Activated effector memory CD4-positive, alpha-beta T cell treated with anti-CD3 and anti-CD28 coated beads, Interleukin-2, amount 50 U/mL, for 16 hours (primary cell): ENCODE measurements at regions not wholly inside any gene's neighbourhood (a gene's known extent, or its start where the extent isn't known, plus 50 kb on each side); places are given as distances from the start of the nearest gene placed in this dataset.
"Not testable (repeated sequence)": the region's sequence is repeated elsewhere in the genome, so short reads cannot be mapped to it uniquely, and the experiment has no call there.

Experiments
- DNase-seq: peaks from one replicate; pipeline ENCODE4 v3.0.0-alpha.2; 2020

- no peak for DNase-seq
These were observed 287.4 kb upstream of the LYPLAL1 start for GRCh38 chr1:218886101-218886871.

- DNase-seq, result no peak
These were observed 286.3 kb upstream of the LYPLAL1 start for GRCh38 chr1:218887141-218887925.

- DNase-seq, result no peak
These were observed 283.2 kb upstream of the LYPLAL1 start for GRCh38 chr1:218890451-218890850.

- DNase-seq, result no peak
These were observed 282.1 kb upstream of the LYPLAL1 start for GRCh38 chr1:218891577-218891976.

- no peak for DNase-seq
These were observed 278.6 kb upstream of the LYPLAL1 start for GRCh38 chr1:218895064-218895587.

- DNase-seq, result no peak
These were observed 277.5 kb upstream of the LYPLAL1 start for GRCh38 chr1:218896202-218896601.

- DNase-seq, result no peak
These were observed 274.8 kb upstream of the LYPLAL1 start for GRCh38 chr1:218898921-218899320.

GRCh38 chr1:218900615-218901014 lies 273.1 kb upstream of the LYPLAL1 start:
- no peak for DNase-seq

- DNase-seq, result no peak
These were observed 269.3 kb upstream of the LYPLAL1 start for GRCh38 chr1:218904416-218904815.

GRCh38 chr1:218916720-218917119 lies 257.0 kb upstream of the LYPLAL1 start:
- DNase-seq, result no peak

GRCh38 chr1:218917656-218918055 lies 256.0 kb upstream of the LYPLAL1 start:
- DNase-seq, result no peak

GRCh38 chr1:218925777-218926176 lies 247.9 kb upstream of the LYPLAL1 start:
- DNase-seq, result no peak

- DNase-seq, result no peak
These were observed 247.0 kb upstream of the LYPLAL1 start for GRCh38 chr1:218926631-218927030.

- DNase-seq, result no peak
These were observed 243.7 kb upstream of the LYPLAL1 start for GRCh38 chr1:218930000-218930399.

- no peak for DNase-seq
These were observed 243.0 kb upstream of the LYPLAL1 start for GRCh38 chr1:218930472-218931241.

- DNase-seq, result no peak
These were observed 242.4 kb upstream of the LYPLAL1 start for GRCh38 chr1:218931324-218931723.

- no peak for DNase-seq
These were observed 240.2 kb upstream of the LYPLAL1 start for GRCh38 chr1:218933513-218933912.

GRCh38 chr1:218935408-218935807 lies 238.3 kb upstream of the LYPLAL1 start:
- DNase-seq, result not testable (repeated sequence)

- DNase-seq, result no peak
These were observed 235.4 kb upstream of the LYPLAL1 start for GRCh38 chr1:218938259-218938658.

- no peak for DNase-seq
These were observed 234.6 kb upstream of the LYPLAL1 start for GRCh38 chr1:218939095-218939494.

- DNase-seq, result no peak
These were observed 231.2 kb upstream of the LYPLAL1 start for GRCh38 chr1:218942431-218942830.

GRCh38 chr1:218943371-218943770 lies 230.3 kb upstream of the LYPLAL1 start:
- no peak for DNase-seq

GRCh38 chr1:218945050-218945449 lies 228.6 kb upstream of the LYPLAL1 start:
- DNase-seq, result no peak
